Endodermal cell (in vitro differentiated cells): ENCODE measurements at regions not wholly inside any gene's neighbourhood (a gene's known extent, or its start where the extent isn't known, plus 50 kb on each side); places are given as distances from the start of the nearest gene placed in this dataset.

Experiments
- DNase-seq: peaks from one replicate; pipeline ENCODE4 v3.0.0-alpha.2; 2017
- H3K27ac ChIP-seq: 2 replicates; pipeline ENCODE4 v1.5.1; 2013; ENCODE audit warnings: mild to moderate bottlenecking, low read depth, low read length, moderate library complexity
- H3K27me3 ChIP-seq: 2 replicates; pipeline ENCODE4 v1.6.1; 2013; ENCODE audit warnings: mild to moderate bottlenecking, low read length, moderate library complexity; ENCODE audit not compliant: insufficient read depth, control insufficient read depth, poor library complexity, severe bottlenecking
- H3K36me3 ChIP-seq: 2 replicates; pipeline ENCODE4 v1.7.0; 2013; ENCODE audit warnings: mild to moderate bottlenecking, low read length, moderate library complexity; ENCODE audit not compliant: control insufficient read depth, insufficient read depth
- H3K4me1 ChIP-seq: one replicate; pipeline ENCODE4 v1.7.0; 2013; ENCODE audit warnings: low read length; ENCODE audit not compliant: control insufficient read depth, insufficient read depth
- H3K4me3 ChIP-seq: 2 replicates; pipeline ENCODE4 v1.5.1; 2013; ENCODE audit warnings: mild to moderate bottlenecking, low read length, moderate library complexity
- H3K9ac ChIP-seq: 2 replicates; pipeline ENCODE4 v1.6.1; 2013; ENCODE audit warnings: mild to moderate bottlenecking, low read length, moderate library complexity; ENCODE audit not compliant: poor library complexity, severe bottlenecking; ENCODE audit errors: extremely low read depth
- H3K9me3 ChIP-seq: 2 replicates; pipeline ENCODE4 v1.6.1; 2013; ENCODE audit warnings: mild to moderate bottlenecking, low read length, moderate library complexity; ENCODE audit not compliant: control insufficient read depth
- H3K27ac Mint-ChIP-seq: 2 replicates; pipeline ENCODE4 v1.8.0; 2020; ENCODE audit warnings: mixed read lengths
- H3K27me3 Mint-ChIP-seq: 2 replicates; pipeline ENCODE4 v1.8.0; 2021; ENCODE audit warnings: mild to moderate bottlenecking, mixed read lengths; ENCODE audit not compliant: insufficient read depth
- H3K36me3 Mint-ChIP-seq: 2 replicates; pipeline ENCODE4 v1.8.0; 2020; ENCODE audit warnings: low read depth, mixed read lengths
- H3K4me1 Mint-ChIP-seq: 2 replicates; pipeline ENCODE4 v1.8.0; 2020; ENCODE audit warnings: mixed read lengths
- H3K4me3 Mint-ChIP-seq: 2 replicates; pipeline ENCODE4 v1.8.0; 2020; ENCODE audit warnings: mild to moderate bottlenecking, moderate library complexity, mixed read lengths
- H3K9me3 Mint-ChIP-seq: 2 replicates; pipeline ENCODE4 v1.8.0; 2020; ENCODE audit warnings: mild to moderate bottlenecking, mixed read lengths
- WGBS, 2 experiments: methylation state at CpG; one replicate each; pipeline versions ENCODE4 v1.1.5 to v1.1.7; 2013; ENCODE audit warnings: missing lambda C conversion rate in 2 of 2, mixed read lengths in 1 of 2; ENCODE audit not compliant: insufficient coverage in 1 of 2, insufficient read length in 1 of 2; 5-methylcytosine and 5-hydroxymethylcytosine counted together
- TF ChIP-seq, protein P1 (sequence below): fragments of 200-600 bp; sonication (generic); conservative IDR thresholded peaks from 2 replicates; pipeline ENCODE4 v1.5.0; 2021; ENCODE audit warnings: antibody characterized with exemption, mild to moderate bottlenecking

DNA sequence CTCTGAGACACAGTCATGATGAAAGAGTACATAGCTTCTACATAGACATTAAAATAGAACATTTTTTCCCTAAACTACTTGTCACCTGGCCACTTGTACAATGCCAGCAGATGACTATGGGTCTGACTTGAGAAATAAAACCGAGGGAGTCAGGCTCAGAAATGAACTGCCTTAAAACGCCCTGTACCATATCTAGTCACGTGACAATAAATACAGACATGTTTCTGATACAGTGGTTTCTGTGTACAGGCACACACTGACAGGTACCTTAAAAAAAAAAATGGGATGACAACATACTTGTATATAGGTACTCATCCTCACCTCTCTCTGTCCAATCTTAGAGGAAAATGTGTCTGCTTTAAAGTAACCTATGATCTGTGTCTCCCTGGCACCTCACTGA, 144.1 kb downstream of the SH3BGRL2 start:
- no peaks in the 10 kb centered on the region for H3K9me3 Mint-ChIP-seq
- H3K27me3 Mint-ChIP-seq: no peaks in the 10 kb centered on the region
- TF ChIP-seq, protein P1, sequence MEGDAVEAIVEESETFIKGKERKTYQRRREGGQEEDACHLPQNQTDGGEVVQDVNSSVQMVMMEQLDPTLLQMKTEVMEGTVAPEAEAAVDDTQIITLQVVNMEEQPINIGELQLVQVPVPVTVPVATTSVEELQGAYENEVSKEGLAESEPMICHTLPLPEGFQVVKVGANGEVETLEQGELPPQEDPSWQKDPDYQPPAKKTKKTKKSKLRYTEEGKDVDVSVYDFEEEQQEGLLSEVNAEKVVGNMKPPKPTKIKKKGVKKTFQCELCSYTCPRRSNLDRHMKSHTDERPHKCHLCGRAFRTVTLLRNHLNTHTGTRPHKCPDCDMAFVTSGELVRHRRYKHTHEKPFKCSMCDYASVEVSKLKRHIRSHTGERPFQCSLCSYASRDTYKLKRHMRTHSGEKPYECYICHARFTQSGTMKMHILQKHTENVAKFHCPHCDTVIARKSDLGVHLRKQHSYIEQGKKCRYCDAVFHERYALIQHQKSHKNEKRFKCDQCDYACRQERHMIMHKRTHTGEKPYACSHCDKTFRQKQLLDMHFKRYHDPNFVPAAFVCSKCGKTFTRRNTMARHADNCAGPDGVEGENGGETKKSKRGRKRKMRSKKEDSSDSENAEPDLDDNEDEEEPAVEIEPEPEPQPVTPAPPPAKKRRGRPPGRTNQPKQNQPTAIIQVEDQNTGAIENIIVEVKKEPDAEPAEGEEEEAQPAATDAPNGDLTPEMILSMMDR: no peak
- Histone ChIP-seq H3K27ac (no peak overlapping the region), H3K36me3 (no peaks in the 10 kb centered on the region), H3K27me3 (no peaks in the 10 kb centered on the region), H3K4me1 (peaks cover 3% of the 10 kb centered on the region), H3K9ac (no peak overlapping the region), H3K4me3 (no peak overlapping the region), H3K9me3 (no peaks in the 10 kb centered on the region)
- peaks cover 14% of the 10 kb centered on the region for H3K4me1 Mint-ChIP-seq
- H3K27ac Mint-ChIP-seq: no peak overlapping the region
- H3K4me3 Mint-ChIP-seq: no peak overlapping the region
- DNase-seq: no peak
- no peaks in the 10 kb centered on the region for H3K36me3 Mint-ChIP-seq
- WGBS, 2 experiments: 93 to 100% methylated on average over 1 to 3 of the region's 3 CpGs

DNA sequence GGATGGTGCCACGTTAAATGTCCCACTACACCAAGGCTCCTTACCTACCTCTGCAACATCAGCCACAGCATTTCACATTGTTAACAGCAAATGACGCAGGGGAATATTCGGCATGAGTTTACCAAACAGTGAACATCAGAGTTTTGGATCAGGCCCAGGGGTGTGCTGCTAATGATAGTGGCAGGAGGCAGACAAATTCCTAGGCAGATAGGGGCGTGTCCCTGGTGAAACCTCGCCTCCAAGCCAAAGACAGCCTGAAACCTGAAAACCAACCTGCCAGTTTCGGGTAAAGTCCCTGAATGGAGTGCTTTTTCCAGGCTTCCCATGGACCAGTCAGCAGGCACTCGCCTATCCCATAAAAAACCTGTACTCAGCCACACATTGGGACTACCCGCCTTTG, 133.6 kb downstream of the SH3BGRL2 start:
- H3K4me1 Mint-ChIP-seq: no peaks in the 10 kb centered on the region
- no peak overlapping the region for H3K27ac Mint-ChIP-seq
- H3K36me3 Mint-ChIP-seq: no peaks in the 10 kb centered on the region
- H3K36me3 ChIP-seq: no peaks in the 10 kb centered on the region
- peaks cover 11% of the 10 kb centered on the region for H3K9me3 Mint-ChIP-seq
- TF ChIP-seq, protein P1: no peak
- H3K9ac ChIP-seq: no peak overlapping the region
- 79 to 98% methylated on average over 7 to 8 of the region's 8 CpGs for WGBS, 2 experiments
- no peak overlapping the region for H3K4me3 Mint-ChIP-seq
- H3K27me3 ChIP-seq: no peaks in the 10 kb centered on the region
- DNase-seq: no peak
- no peaks in the 10 kb centered on the region for H3K4me1 ChIP-seq
- no peaks in the 10 kb centered on the region for H3K27me3 Mint-ChIP-seq
- no peak overlapping the region for H3K4me3 ChIP-seq
- H3K27ac ChIP-seq: no peak overlapping the region
- peaks cover 26% of the 10 kb centered on the region for H3K9me3 ChIP-seq

DNA sequence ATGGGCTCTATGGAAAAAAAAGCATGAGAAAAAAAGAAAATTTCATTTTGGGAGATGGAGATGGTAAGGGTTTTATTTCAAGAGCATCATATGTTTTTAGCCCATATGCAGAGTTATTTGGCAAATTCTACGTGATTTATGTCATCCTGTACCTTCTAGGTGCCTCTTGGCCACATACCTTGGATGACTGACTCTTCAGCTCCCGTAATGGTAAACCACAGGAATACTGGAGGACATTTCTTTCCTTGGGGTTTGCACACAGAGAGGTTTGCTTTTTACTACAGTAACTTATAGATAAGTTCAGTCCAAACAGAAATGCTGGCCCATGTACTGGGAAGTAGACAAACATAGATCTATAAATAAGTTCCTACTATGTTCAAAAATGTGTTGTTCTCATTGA, 132.2 kb downstream of the SH3BGRL2 start:
- Histone ChIP-seq H3K27me3 (no peaks in the 10 kb centered on the region), H3K9ac (no peak overlapping the region), H3K4me1 (no peaks in the 10 kb centered on the region), H3K27ac (no peak overlapping the region), H3K9me3 (peaks cover 14% of the 10 kb centered on the region), H3K4me3 (no peak overlapping the region), H3K36me3 (no peaks in the 10 kb centered on the region)
- no peak for DNase-seq
- Mint-ChIP-seq H3K36me3 (no peaks in the 10 kb centered on the region), H3K27ac (no peak overlapping the region), H3K27me3 (no peaks in the 10 kb centered on the region), H3K4me3 (no peak overlapping the region), H3K4me1 (no peaks in the 10 kb centered on the region), H3K9me3 (no peaks in the 10 kb centered on the region)
- WGBS, 2 experiments: 92 to 100% methylated on average over 2 of the region's 2 CpGs
- TF ChIP-seq, protein P1: no peak
